NCI-H2196 (cell line): ENCODE measurements at regions not wholly inside any gene's neighbourhood (a gene's known extent, or its start where the extent isn't known, plus 50 kb on each side); places are given as distances from the start of the nearest gene placed in this dataset.

ENCODE experiments used
- DNase-seq: peaks from one replicate; lab custom pipeline; 2025; ENCODE audit not compliant: unreplicated experiment; lab: John Stamatoyannopoulos, UW

DNA sequence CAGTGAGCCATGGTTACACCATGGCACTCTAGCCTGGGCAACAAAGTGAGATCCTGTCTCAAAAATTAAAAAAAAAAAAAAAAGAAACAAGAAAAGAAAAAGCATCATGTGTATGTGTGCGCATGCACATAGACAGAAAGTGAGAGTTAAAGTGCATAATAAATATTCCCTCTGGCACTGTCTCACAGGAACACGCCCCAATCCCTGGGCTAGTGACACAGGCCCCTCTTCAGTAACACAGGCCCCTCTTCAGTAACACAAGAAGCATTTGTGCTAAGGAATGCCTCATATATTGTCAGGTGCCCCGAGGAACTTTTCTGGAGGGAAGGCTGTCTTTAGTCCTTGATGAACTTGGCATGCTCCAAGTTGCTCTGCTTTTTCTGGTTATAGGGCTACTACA, 57.5 kb downstream of the RPL27A start:
- no peak for DNase-seq

GRCh38 chr11:8744423-8744822, 61.8 kb downstream of the RPL27A start:
- no peak for DNase-seq

GRCh38 chr11:8745431-8746253, 63.0 kb downstream of the RPL27A start:
- DNase-seq: no peak

DNA sequence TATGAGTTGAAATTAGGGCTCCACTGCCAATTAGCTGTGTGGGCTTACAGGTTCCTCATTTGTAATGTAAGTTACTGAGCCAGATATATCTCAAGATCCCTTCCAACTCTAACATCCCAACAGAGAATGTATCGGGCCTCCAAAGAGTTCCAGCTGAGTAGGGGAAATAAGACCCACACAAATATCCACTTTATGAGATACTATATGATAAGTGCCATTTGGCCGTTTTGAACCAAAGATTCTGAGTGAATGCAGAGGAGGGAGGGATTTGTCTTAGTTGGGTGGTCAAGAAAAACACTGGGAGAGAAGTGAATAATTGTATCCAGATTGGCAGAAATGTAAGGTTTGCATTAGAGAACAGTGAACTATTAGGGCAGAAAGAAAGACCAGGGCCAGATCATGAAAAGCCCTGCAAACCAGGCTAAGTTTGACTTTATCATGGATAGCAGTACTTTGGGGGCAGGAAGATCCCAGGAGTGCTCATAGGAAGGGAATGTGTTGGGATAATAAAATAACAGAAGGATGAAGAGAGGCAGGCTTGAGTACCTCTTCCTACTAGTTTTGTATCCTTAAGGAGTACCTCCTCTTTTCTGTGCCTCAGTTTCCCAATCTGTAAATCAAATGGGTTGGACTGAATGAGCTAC, 63.9 kb downstream of the RPL27A start:
- no peak for DNase-seq

DNA sequence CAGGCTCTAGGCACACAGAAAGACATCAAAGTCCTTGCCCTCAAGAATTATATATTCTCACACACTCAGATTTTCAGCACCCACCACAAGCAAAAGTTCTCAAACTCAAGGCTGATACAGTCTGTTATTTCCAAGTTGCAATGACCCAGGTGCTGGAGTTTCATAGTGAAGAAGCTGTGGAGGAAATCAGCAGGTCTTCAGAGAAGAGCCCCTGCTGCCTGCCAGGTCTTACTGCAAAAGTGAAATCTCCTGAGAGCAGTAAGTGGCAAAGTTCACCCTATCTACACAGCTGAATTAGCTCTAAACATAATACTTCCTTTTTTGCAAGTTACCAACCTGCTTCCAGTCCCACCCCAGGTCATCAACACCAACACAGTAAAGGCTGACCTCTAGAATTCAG, 64.6 kb downstream of the RPL27A start:
- no peak for DNase-seq

- no peak for DNase-seq
Observed at GRCh38 chr11:8748317-8748716, 65.7 kb downstream of the RPL27A start.

- no peak for DNase-seq
Observed at GRCh38 chr11:8749202-8749601, 66.6 kb downstream of the RPL27A start.

DNA sequence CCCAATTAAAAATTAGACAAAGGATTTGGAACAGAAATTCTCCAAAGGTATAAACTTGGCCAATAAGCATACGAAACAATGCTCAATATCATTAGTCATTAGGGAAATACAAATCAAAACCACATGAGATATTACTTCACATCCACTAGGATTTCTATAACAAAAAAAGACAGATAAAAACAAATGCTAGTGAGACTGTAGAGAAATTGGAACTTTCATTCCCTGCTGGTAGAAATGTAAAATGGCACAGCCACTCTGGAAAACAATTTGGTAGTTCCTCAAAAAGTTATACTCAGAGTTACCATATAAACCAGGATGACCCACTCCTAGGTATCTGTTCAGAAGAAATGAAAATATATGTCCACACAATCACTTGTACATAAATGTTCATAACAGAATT, 71.6 kb downstream of the RPL27A start:
- no peak for DNase-seq

GRCh38 chr11:8756201-8756600, 73.6 kb downstream of the RPL27A start:
- DNase-seq: no peak

GRCh38 chr11:8757047-8757446, 74.5 kb downstream of the RPL27A start:
- no peak for DNase-seq

DNA sequence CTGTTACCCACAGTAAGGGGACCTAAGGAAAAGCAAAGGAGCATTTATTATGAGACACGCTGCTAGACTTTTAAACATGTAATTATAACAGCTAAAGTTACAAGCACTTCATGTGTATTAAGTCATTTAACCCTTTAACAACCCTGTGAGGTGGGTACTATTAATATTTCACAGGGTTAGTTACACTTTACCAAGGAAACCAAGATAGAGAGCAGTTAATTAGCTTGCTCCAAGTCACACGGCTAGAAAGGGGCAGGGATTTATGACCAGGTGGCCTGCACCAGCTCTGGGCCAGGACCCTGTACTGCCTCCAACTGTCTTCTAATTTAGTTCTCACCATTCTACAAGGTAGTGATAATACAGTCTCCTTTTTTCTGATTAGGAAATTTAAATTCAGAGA, 74.9 kb downstream of the RPL27A start:
- no peak for DNase-seq

DNA sequence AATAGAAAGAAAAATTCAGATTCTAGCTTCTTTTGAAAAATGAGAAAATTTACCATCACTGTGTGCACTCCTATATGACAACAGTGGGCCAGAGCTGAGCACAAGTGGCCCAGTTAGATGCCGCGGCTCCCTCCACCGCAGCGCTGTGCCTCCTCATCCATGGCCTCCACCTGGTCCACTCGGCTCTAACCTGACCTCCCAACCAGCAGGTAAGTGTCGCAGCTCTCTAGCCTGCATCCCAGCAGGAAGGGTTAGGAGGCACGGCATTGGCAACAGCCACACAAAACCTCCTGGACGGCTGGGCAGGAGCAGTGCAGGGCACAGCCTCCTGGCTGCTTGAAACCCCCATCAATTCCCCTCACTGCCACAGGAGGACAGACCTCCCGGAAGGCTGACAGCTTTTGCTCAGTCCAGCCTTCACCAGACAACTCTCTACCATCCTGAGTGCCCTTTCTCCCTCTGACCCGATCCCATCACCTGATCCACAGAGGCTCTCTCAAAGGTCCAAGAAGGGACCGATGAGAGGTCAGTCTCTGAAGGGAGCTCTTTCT, 76.1 kb downstream of the RPL27A start:
- DNase-seq: no peak

DNA sequence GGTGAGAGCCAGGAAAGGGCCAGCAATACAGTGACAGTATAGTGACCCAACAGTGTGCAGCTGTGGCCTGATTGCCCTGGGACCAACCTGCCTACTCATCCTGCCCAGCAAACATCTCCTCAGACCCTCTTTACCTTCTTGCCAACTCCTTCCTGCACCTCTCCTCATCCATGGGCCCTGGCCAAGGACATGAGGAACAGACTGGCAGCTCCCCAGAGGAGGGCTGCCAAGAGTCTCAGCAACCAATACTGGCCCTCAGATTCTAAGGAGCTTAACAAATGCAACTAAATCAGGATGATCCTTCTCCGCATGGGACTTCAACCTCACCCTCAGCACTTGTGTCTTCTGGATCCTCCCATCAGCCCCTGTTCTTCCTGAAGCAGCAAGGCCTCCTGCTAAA, 77.0 kb downstream of the RPL27A start:
- no peak for DNase-seq

DNA sequence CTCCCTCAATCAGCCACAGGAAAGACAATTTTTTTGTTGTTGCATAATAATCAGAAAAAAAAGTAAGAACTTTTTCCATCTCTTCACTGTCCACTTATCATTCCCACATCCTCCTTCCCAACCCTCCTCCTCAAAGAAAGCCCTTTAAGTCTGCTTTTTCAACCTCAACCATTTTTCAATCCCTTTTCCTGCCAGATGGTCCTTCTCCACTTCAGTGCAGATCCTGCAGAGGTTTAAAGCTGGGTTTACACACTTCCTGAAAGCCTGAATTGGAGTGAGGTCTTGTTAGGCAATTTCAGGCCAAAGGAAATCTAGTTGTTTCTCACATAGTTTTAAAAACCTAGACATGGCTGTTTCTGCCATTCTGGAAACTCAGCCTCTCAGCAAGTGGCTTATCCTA, 78.3 kb downstream of the RPL27A start:
- DNase-seq: no peak

DNA sequence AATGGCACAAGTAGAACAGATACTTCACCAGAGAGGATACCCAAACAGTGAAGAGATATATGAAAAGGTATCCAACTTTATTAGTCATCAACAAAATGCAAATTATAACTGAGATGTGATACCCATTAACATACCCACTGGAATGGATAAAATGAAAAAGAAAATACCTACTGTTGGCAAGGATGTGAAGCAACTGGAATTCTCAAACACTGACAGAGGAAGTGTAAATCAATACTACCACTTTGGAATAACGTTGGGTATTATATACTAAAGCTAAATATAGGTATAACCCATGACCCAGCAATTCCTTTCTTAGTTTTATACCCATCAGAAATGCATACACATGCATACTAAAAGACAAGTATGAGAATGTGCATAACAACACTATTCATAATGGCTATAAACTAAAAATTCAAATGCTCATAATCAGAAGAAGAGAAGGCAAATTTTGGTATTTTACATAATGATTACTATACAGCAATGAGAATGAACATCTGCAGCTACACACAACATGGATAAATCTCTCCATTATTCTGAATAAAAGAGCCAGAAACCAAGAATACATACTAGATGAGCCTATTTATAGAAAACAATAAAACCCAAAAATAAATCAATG, 80.6 kb downstream of the RPL27A start:
- no peak for DNase-seq

DNA sequence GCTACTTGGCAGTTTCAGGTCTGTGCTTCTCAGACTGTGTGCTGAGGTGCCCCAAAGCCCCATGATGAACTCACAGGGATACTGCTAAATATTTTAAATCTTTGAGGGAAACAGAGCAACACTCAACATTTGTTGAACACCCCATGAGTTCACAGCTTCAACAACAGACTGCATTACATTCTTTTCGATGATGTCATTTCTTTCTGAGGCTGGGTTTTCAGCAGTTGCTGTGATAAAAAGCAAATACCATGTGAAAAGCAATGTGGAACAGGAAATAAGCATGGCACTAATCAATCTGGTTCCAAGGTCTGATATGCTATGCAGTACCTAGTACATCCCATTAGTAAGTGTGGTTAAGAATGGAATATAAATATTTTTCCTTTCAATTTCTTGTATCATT, 82.7 kb downstream of the RPL27A start:
- no peak for DNase-seq

DNA sequence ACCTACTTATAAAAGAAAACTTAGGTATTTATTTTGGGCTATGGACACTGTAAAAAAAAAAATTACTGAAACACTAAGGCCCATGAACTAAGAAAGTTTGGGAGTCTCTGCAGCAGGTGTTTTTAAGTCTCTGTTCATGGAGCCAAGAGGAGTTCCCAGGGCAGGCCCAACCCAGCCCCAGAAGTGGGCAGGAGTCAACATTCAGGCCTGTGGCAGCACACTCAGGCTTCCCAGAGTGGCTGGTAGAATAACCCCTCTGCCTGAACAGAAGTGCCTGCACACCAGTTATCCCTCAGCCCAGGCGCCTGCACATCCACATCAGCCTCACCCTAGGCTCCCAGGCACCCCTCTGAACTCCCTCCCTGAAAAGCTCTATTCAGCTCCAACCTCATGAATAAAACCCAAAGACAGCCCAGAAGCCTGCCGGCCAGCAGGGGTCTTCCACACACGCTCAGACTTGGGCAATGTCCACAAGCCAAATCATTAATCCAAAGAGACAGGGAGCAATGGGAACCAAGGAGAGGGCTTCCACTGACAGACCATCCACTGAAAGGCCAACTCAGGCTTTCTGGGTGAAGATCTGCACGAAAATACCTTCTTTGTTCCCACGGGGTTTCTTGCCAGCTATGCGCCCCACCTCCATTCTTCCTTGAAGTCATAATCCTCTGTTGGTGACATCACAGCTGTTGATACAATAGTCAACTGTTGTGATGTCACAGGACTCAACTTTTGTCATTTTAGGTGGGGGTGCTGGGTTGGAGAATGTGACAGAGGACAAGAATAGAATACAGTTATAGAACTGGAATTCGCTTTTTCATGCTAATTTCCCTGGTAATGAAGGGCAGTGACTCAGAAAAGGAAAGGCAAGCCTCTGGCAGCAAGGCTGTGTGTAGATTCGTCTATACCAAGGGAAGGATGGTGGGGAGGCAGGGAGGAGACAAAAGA, 83.7 kb downstream of the RPL27A start:
- DNase-seq: no peak

- no peak for DNase-seq
Observed at GRCh38 chr11:8766988-8767374, 84.4 kb downstream of the RPL27A start.

DNA sequence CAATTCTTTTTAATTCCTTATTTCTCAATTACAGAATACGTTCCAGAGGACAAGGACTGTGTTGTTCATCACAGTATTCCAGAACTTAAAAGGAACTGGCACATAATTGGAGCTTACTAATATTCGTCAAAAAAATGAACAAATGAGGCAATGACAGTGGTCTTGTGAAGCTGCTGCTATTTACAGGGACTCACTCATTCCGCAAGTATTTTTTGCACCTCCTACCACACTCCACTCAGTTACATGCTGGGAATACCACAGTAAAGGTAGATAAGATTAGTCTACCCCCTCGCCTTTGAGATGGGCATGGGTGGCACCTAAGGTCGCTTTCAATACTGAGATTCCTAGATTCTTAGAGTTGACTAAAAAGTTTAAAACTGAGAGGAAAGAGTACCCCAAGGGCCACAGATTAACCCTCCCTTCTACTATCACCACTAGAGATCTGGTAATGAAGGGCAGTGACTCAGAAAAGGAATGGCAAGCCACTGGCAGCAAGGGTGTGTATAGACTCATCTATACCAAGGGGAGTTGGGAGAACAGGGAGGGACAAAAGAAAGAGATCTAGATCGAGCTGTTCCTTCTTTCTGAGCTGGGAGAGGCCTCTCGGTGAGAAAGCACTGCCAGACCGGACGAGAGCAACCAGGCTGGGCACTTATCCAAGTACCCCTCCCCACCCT, 85.0 kb downstream of the RPL27A start:
- no peak for DNase-seq

- DNase-seq: no peak
Observed at GRCh38 chr11:8768625-8769333, 86.2 kb downstream of the RPL27A start.
